Liver (tissue), 8 donors: ENCODE measurements at regions not wholly inside any gene's neighbourhood (a gene's known extent, or its start where the extent isn't known, plus 50 kb on each side); places are given as distances from the start of the nearest gene placed in this dataset.

Experiments
- DNase-seq: peaks from one replicate; pipeline ENCODE4 v3.0.0-alpha.2; 2017; ENCODE audit warnings: low spot score
- H3K27ac ChIP-seq, 2 donors: one replicate each; pipeline ENCODE4 v1.7.0; 2013; ENCODE audit warnings: inconsistent platforms in 2 of 2, low read length in 2 of 2, control low read depth in 1 of 2, low read depth in 1 of 2, mild to moderate bottlenecking in 1 of 2
- H3K27me3 ChIP-seq, 4 donors: one replicate each; pipeline versions ENCODE4 v1.6.1 to v1.7.0; 2013; ENCODE audit warnings: low read length in 3 of 4, inconsistent platforms in 1 of 4, mild to moderate bottlenecking in 1 of 4, moderate library complexity in 1 of 4; ENCODE audit not compliant: control insufficient read depth in 4 of 4, insufficient read depth in 4 of 4
- H3K36me3 ChIP-seq, 4 donors: one replicate each; pipeline versions ENCODE4 v1.6.1 to v1.7.0; 2013; ENCODE audit warnings: low read length in 3 of 4, mild to moderate bottlenecking in 3 of 4, low read depth in 1 of 4, moderate library complexity in 1 of 4; ENCODE audit not compliant: control insufficient read depth in 4 of 4, insufficient read depth in 3 of 4
- H3K4me1 ChIP-seq, 4 donors: one replicate each; pipeline versions ENCODE4 v1.6.1 to v1.7.0; 2013; ENCODE audit warnings: low read length in 3 of 4, mild to moderate bottlenecking in 3 of 4, moderate library complexity in 1 of 4; ENCODE audit not compliant: control insufficient read depth in 4 of 4, insufficient read depth in 4 of 4
- H3K4me3 ChIP-seq, 3 donors: one replicate each; pipeline versions ENCODE4 v1.6.1 to v1.7.0; 2013; ENCODE audit warnings: low read length in 3 of 3, control low read depth in 1 of 3, low read depth in 1 of 3, mild to moderate bottlenecking in 1 of 3
- H3K9ac ChIP-seq, 2 donors: one replicate each; pipeline ENCODE4 v1.7.0; 2013; ENCODE audit warnings: low read length in 2 of 2, mild to moderate bottlenecking in 2 of 2, moderate library complexity in 2 of 2, control low read depth in 1 of 2, low read depth in 1 of 2
- H3K9me3 ChIP-seq, 4 donors: one replicate each; pipeline versions ENCODE4 v1.6.1 to v1.7.0; 2013; ENCODE audit warnings: low read length in 3 of 4; ENCODE audit not compliant: control insufficient read depth in 4 of 4
- FOXA2 ChIP-seq: IDR thresholded peaks from 2 replicates; pipeline ENCODE4 v1.6.1; 2016; ENCODE audit warnings: antibody characterized with exemption
- HNF4A ChIP-seq, 2 donors: conservative IDR thresholded peaks; 2 replicates each; pipeline ENCODE4 v1.6.1; 2016; ENCODE audit warnings: antibody characterized with exemption in 2 of 2, mild to moderate bottlenecking in 2 of 2
- HNF4G ChIP-seq: IDR thresholded peaks from 2 replicates; pipeline ENCODE4 v1.6.1; 2016; ENCODE audit warnings: antibody characterized with exemption
- JUND ChIP-seq, 2 donors: IDR thresholded peaks; 2 replicates each; pipeline ENCODE4 v1.6.1; 2016; ENCODE audit warnings: antibody characterized with exemption in 2 of 2
- NR2F2 ChIP-seq: IDR thresholded peaks from 2 replicates; pipeline ENCODE4 v1.6.1; 2016; ENCODE audit warnings: antibody characterized with exemption
- RAD21 ChIP-seq, 2 donors: IDR thresholded peaks; 2 replicates each; pipeline ENCODE4 v1.6.1; 2016; ENCODE audit warnings: antibody characterized with exemption in 2 of 2, mild to moderate bottlenecking in 2 of 2
- RXRA ChIP-seq, 2 donors: IDR thresholded peaks; 2 replicates each; pipeline ENCODE4 v1.6.1; 2017 to 2018; ENCODE audit warnings: antibody characterized with exemption in 2 of 2, mild to moderate bottlenecking in 1 of 2
- SP1 ChIP-seq: IDR thresholded peaks from 2 replicates; pipeline ENCODE4 v1.6.1; 2018; ENCODE audit warnings: antibody characterized with exemption, mild to moderate bottlenecking
- TAF1 ChIP-seq: conservative IDR thresholded peaks from 2 replicates; pipeline ENCODE4 v1.6.1; 2016; ENCODE audit warnings: antibody characterized with exemption, mild to moderate bottlenecking
- YY1 ChIP-seq: IDR thresholded peaks from 2 replicates; pipeline ENCODE4 v1.6.1; 2016; ENCODE audit warnings: antibody characterized with exemption, mild to moderate bottlenecking
- WGBS: extraction: QIAGEN DNeasy Blood & Tissue Kit; methylation state at CpG from one replicate; pipeline ENCODE4 v1.1.7; 2013; 5-methylcytosine and 5-hydroxymethylcytosine counted together
- TF ChIP-seq, protein P1 (sequence below): fragments of 150-350 bp; IDR thresholded peaks from 2 replicates; pipeline ENCODE4 v1.5.1; 2017; ENCODE audit warnings: improper control_type of control experiment, low read depth, low read length; ENCODE audit not compliant: missing input control
- TF ChIP-seq, protein P2 (sequence below): IDR thresholded peaks from 2 replicates; pipeline ENCODE4 v1.6.1; 2016; ENCODE audit warnings: antibody characterized with exemption
- TF ChIP-seq, protein P3 (sequence below): IDR thresholded peaks from 2 replicates; pipeline ENCODE4 v1.6.1; 2016; ENCODE audit warnings: antibody characterized with exemption, mild to moderate bottlenecking
- TF ChIP-seq, protein P4 (sequence below): IDR thresholded peaks from 2 replicates; pipeline ENCODE4 v1.6.1; 2016; ENCODE audit warnings: antibody characterized with exemption
- donor health status: healthy.
- donor health status: healthy.
- donor health status: healthy.
- donor health status: healthy.
- donor health status: healthy.

DNA sequence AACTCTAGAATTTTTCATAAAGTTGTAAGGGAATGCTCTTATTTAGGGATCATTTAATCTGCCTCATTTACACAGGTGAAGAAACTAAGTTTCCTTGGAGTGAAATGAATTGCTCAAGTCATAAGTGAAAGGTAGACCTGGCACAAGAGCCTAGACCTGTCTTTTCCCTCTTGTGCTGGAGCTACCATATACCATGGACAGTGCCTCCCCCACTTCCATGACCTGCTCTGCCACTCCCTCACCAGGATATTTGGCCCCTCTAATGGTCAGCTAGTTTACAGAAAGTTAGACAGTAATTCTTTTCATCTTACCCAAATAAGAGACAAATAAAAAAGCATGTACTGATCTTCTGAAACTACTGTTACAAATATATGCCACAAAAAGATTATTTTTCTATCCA lies 105.5 kb upstream of the ACO1 start:
- H3K9ac ChIP-seq = no peak overlapping the region
- H3K9me3 ChIP-seq = no peaks in the 10 kb centered on the region
- no peaks in the 10 kb centered on the region for H3K4me1 ChIP-seq
- no peak overlapping the region for H3K4me3 ChIP-seq
- no peak for DNase-seq
- TF ChIP-seq TAF1 (no peak), RAD21 (IDR thresholded peaks at IDR 0.05) (no peak), SP1 (no peak), JUND (IDR thresholded peaks at IDR 0.05) (no peak), YY1 (no peak), HNF4A (conservative IDR thresholded peaks at IDR 0.05) (no peak), FOXA2 (no peak), RXRA (IDR thresholded peaks at IDR 0.05) (no peak), HNF4G (no peak), NR2F2 (no peak)
- TF ChIP-seq, protein P1, sequence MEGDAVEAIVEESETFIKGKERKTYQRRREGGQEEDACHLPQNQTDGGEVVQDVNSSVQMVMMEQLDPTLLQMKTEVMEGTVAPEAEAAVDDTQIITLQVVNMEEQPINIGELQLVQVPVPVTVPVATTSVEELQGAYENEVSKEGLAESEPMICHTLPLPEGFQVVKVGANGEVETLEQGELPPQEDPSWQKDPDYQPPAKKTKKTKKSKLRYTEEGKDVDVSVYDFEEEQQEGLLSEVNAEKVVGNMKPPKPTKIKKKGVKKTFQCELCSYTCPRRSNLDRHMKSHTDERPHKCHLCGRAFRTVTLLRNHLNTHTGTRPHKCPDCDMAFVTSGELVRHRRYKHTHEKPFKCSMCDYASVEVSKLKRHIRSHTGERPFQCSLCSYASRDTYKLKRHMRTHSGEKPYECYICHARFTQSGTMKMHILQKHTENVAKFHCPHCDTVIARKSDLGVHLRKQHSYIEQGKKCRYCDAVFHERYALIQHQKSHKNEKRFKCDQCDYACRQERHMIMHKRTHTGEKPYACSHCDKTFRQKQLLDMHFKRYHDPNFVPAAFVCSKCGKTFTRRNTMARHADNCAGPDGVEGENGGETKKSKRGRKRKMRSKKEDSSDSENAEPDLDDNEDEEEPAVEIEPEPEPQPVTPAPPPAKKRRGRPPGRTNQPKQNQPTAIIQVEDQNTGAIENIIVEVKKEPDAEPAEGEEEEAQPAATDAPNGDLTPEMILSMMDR = no peak
- TF ChIP-seq, protein P2, sequence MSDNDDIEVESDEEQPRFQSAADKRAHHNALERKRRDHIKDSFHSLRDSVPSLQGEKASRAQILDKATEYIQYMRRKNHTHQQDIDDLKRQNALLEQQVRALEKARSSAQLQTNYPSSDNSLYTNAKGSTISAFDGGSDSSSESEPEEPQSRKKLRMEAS = no peak
- TF ChIP-seq, protein P3, sequence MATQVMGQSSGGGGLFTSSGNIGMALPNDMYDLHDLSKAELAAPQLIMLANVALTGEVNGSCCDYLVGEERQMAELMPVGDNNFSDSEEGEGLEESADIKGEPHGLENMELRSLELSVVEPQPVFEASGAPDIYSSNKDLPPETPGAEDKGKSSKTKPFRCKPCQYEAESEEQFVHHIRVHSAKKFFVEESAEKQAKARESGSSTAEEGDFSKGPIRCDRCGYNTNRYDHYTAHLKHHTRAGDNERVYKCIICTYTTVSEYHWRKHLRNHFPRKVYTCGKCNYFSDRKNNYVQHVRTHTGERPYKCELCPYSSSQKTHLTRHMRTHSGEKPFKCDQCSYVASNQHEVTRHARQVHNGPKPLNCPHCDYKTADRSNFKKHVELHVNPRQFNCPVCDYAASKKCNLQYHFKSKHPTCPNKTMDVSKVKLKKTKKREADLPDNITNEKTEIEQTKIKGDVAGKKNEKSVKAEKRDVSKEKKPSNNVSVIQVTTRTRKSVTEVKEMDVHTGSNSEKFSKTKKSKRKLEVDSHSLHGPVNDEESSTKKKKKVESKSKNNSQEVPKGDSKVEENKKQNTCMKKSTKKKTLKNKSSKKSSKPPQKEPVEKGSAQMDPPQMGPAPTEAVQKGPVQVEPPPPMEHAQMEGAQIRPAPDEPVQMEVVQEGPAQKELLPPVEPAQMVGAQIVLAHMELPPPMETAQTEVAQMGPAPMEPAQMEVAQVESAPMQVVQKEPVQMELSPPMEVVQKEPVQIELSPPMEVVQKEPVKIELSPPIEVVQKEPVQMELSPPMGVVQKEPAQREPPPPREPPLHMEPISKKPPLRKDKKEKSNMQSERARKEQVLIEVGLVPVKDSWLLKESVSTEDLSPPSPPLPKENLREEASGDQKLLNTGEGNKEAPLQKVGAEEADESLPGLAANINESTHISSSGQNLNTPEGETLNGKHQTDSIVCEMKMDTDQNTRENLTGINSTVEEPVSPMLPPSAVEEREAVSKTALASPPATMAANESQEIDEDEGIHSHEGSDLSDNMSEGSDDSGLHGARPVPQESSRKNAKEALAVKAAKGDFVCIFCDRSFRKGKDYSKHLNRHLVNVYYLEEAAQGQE = no peak
- TF ChIP-seq, protein P4, sequence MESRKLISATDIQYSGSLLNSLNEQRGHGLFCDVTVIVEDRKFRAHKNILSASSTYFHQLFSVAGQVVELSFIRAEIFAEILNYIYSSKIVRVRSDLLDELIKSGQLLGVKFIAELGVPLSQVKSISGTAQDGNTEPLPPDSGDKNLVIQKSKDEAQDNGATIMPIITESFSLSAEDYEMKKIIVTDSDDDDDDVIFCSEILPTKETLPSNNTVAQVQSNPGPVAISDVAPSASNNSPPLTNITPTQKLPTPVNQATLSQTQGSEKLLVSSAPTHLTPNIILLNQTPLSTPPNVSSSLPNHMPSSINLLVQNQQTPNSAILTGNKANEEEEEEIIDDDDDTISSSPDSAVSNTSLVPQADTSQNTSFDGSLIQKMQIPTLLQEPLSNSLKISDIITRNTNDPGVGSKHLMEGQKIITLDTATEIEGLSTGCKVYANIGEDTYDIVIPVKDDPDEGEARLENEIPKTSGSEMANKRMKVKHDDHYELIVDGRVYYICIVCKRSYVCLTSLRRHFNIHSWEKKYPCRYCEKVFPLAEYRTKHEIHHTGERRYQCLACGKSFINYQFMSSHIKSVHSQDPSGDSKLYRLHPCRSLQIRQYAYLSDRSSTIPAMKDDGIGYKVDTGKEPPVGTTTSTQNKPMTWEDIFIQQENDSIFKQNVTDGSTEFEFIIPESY = no peak
- H3K36me3 ChIP-seq = no peaks in the 10 kb centered on the region
- no peaks in the 10 kb centered on the region for H3K27me3 ChIP-seq
- no peak overlapping the region for H3K27ac ChIP-seq

DNA sequence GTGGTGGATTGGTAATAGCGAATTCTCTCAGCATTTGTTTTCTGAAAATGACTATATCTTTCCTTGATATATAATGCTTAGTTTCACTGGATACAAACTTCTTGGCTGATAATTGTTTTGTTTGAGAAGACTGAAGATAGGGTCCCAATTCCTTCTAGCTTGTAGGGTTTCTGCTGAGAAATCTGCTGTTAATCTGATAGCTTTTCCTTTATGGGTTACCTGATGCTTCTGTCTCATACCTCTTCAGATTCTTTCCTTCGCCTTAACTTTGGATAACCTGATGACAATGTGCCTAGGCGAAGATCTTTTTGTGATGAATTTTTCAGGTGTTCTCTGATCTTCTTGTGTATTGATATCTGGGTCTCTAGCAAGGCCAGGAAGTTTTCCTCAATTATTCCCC lies 94.7 kb upstream of the ACO1 start:
- Histone ChIP-seq H3K4me1 (no peaks in the 10 kb centered on the region), H3K36me3 (no peaks in the 10 kb centered on the region), H3K27me3 (no peaks in the 10 kb centered on the region), H3K4me3 (no peak overlapping the region), H3K9ac (no peak overlapping the region), H3K9me3 (no peaks in the 10 kb centered on the region), H3K27ac (no peak overlapping the region)
- WGBS = 92% methylated on average over 3 of the region's 3 CpGs
- TF ChIP-seq YY1 = no peak
- TF ChIP-seq HNF4A (conservative IDR thresholded peaks at IDR 0.05) = no peak
- TF ChIP-seq, protein P4 = no peak
- TF ChIP-seq JUND (IDR thresholded peaks at IDR 0.05) = no peak
- TF ChIP-seq RXRA (IDR thresholded peaks at IDR 0.05) = no peak
- DNase-seq = no peak
